GM19455 (cell line): ENCODE measurements at regions not wholly inside any gene's neighbourhood (a gene's known extent, or its start where the extent isn't known, plus 50 kb on each side); places are given as distances from the start of the nearest gene placed in this dataset.

Source experiments
- ATAC-seq: cut with Tn5 transposase; IDR thresholded peaks from one replicate; pipeline ENCODE4 v1.9.1; 2021; ENCODE audit not compliant: unreplicated experiment

- no peak for ATAC-seq
Observed at GRCh38 chr14:71586131-71586897, 345.9 kb upstream of the RGS6 start.

- ATAC-seq: no peak
Observed at GRCh38 chr14:71588028-71588427, 344.2 kb upstream of the RGS6 start.

GRCh38 chr14:71588576-71589215 is 343.5 kb upstream of the RGS6 start:
- ATAC-seq: no peak

GRCh38 chr14:71589609-71590008 is 342.6 kb upstream of the RGS6 start:
- no peak for ATAC-seq

- no peak for ATAC-seq
Observed at GRCh38 chr14:71590131-71590530, 342.1 kb upstream of the RGS6 start.

GRCh38 chr14:71591231-71591630 is 341.0 kb upstream of the RGS6 start:
- no peak for ATAC-seq

GRCh38 chr14:71591929-71592328 is 340.3 kb upstream of the RGS6 start:
- no peak for ATAC-seq

- ATAC-seq: no peak
Observed at GRCh38 chr14:71592361-71592760, 339.9 kb upstream of the RGS6 start.

- ATAC-seq: no peak
Observed at GRCh38 chr14:71593966-71594365, 338.3 kb upstream of the RGS6 start.

- ATAC-seq: no peak
Observed at GRCh38 chr14:71594821-71595220, 337.4 kb upstream of the RGS6 start.

- no peak for ATAC-seq
Observed at GRCh38 chr14:71595441-71595840, 336.8 kb upstream of the RGS6 start.

GRCh38 chr14:71597287-71597920 is 334.8 kb upstream of the RGS6 start:
- no peak for ATAC-seq

GRCh38 chr14:71597955-71598660 is 334.1 kb upstream of the RGS6 start:
- peak; percentile 79 for ATAC-seq

- no peak for ATAC-seq
Observed at GRCh38 chr14:71600309-71600708, 331.9 kb upstream of the RGS6 start.

GRCh38 chr14:71602524-71602923 is 329.7 kb upstream of the RGS6 start:
- no peak for ATAC-seq

GRCh38 chr14:71604231-71604630 is 328.0 kb upstream of the RGS6 start:
- no peak for ATAC-seq

- ATAC-seq: no peak
Observed at GRCh38 chr14:71606064-71606463, 326.2 kb upstream of the RGS6 start.

GRCh38 chr14:71606575-71606974 is 325.7 kb upstream of the RGS6 start:
- ATAC-seq: no peak

GRCh38 chr14:71607056-71607455 is 325.2 kb upstream of the RGS6 start:
- ATAC-seq: no peak

- ATAC-seq: no peak
Observed at GRCh38 chr14:71610149-71610548, 322.1 kb upstream of the RGS6 start.

GRCh38 chr14:71610797-71611196 is 321.4 kb upstream of the RGS6 start:
- ATAC-seq: no peak

- no peak for ATAC-seq
Observed at GRCh38 chr14:71613168-71613567, 319.1 kb upstream of the RGS6 start.
